SK-N-SH (cell line): ENCODE measurements at regions not wholly inside any gene's neighbourhood (a gene's known extent, or its start where the extent isn't known, plus 50 kb on each side); places are given as distances from the start of the nearest gene placed in this dataset.

ENCODE experiments used
- CTCF ChIA-PET: fragments of 300-600, 350-600 bp; formaldehyde crosslinking; extraction: SDS; loops from one replicate; lab custom pipeline; 2021; lab: Yijun Ruan, JAX
- POLR2A ChIA-PET: fragments of 350-600 bp; sonication (Branson Sonifier 250); formaldehyde crosslinking; extraction: SDS; loops from one replicate; lab custom pipeline; 2020; ENCODE audit warnings: antibody characterized with exemption, inconsistent platforms; lab: Yijun Ruan, JAX
- DNase-seq: peaks from one replicate; pipeline ENCODE4 v3.0.0; 2012
- H2AFZ ChIP-seq: fragments of 200-600 bp; sonication (generic); 2 replicates; pipeline ENCODE4 v1.8.1; 2016; ENCODE audit warnings: antibody characterized with exemption, mild to moderate bottlenecking, low read depth
- H3F3A ChIP-seq: fragments of 200-600 bp; sonication (generic); replicated peaks from 2 replicates; pipeline ENCODE3; 2016; ENCODE audit warnings: antibody characterized with exemption, mild to moderate bottlenecking; ENCODE audit not compliant: insufficient read depth
- H3K27ac ChIP-seq, 2 experiments: fragments of 200-500 bp in 1 of 2; fragments of 200-600 bp in 1 of 2; sonication (Bioruptor generic) in 1 of 2; sonication (generic), shearing (Covaris generic) in 1 of 2; 2 replicates each; pipeline versions ENCODE4 v1.5.1 to v1.6.1; 2014 to 2016; ENCODE audit warnings: low read depth in 2 of 2, inconsistent platforms in 1 of 2, low read length in 1 of 2, mild to moderate bottlenecking in 1 of 2, mixed read lengths in 1 of 2
- H3K27me3 ChIP-seq: fragments of 200-600 bp; sonication (generic), shearing (Covaris generic); 2 replicates; pipeline ENCODE4 v1.6.1; 2016; ENCODE audit warnings: mixed run types; ENCODE audit not compliant: insufficient read depth
- H3K36me3 ChIP-seq, 2 experiments: fragments of 200-500 bp in 1 of 2; fragments of 200-600 bp in 1 of 2; sonication (Bioruptor generic) in 1 of 2; sonication (generic) in 1 of 2; replicated peaks in 1 of 2; 2 replicates each; pipeline versions ENCODE3 to v1.5.1; 2014 to 2016; ENCODE audit warnings: low read length in 1 of 2, mild to moderate bottlenecking in 1 of 2; ENCODE audit not compliant: insufficient read depth in 2 of 2, control insufficient read depth in 1 of 2
- H3K4me1 ChIP-seq, 2 experiments: fragments of 200-500 bp in 1 of 2; fragments of 200-600 bp in 1 of 2; sonication (Bioruptor generic) in 1 of 2; sonication (generic), shearing (Covaris generic) in 1 of 2; 2 replicates each; pipeline versions ENCODE4 v1.5.1 to v1.6.1; 2014 to 2016; ENCODE audit warnings: low read depth in 1 of 2, low read length in 1 of 2, mixed run types in 1 of 2; ENCODE audit not compliant: insufficient read depth in 2 of 2, control insufficient read depth in 1 of 2
- H3K4me2 ChIP-seq: fragments of 200-600 bp; sonication (generic), shearing (Covaris generic); 2 replicates; pipeline ENCODE4 v1.6.1; 2017; ENCODE audit warnings: mixed run types
- H3K4me3 ChIP-seq, 2 experiments: fragments of 200-500 bp in 1 of 2; fragments of 200-600 bp in 1 of 2; sonication (Bioruptor generic) in 1 of 2; sonication (generic), shearing (Covaris generic) in 1 of 2; 2 replicates each; pipeline versions ENCODE4 v1.5.1 to v1.8.1; 2014 to 2016; ENCODE audit warnings: low read depth in 2 of 2, inconsistent platforms in 1 of 2, low read length in 1 of 2, mild to moderate bottlenecking in 1 of 2, mixed read lengths in 1 of 2, moderate library complexity in 1 of 2
- H3K79me2 ChIP-seq: fragments of 200-600 bp; sonication (generic); 2 replicates; pipeline ENCODE4 v1.8.1; 2017; ENCODE audit warnings: mild to moderate bottlenecking; ENCODE audit not compliant: insufficient read depth
- H3K9ac ChIP-seq: fragments of 200-600 bp; sonication (generic); 2 replicates; pipeline ENCODE4 v1.6.1; 2017; ENCODE audit warnings: mixed run types
- H3K9me2 ChIP-seq: fragments of 200-600 bp; sonication (generic); 2 replicates; pipeline ENCODE4 v1.6.1; 2017; ENCODE audit warnings: mixed run types
- H3K9me3 ChIP-seq: fragments of 200-600 bp; sonication (generic); 2 replicates; pipeline ENCODE4 v1.6.1; 2017; ENCODE audit warnings: mixed run types, mild to moderate bottlenecking, moderate library complexity
- H4K20me1 ChIP-seq: fragments of 200-600 bp; sonication (generic); 2 replicates; pipeline ENCODE4 v1.6.1; 2017; ENCODE audit warnings: mild to moderate bottlenecking, mixed run types; ENCODE audit not compliant: insufficient read depth
- CHD2 ChIP-seq: fragments of 150-350 bp; IDR thresholded peaks from 2 replicates; pipeline ENCODE4 v1.6.1; 2018; ENCODE audit warnings: low read length; ENCODE audit not compliant: partially characterized antibody
- CTCF ChIP-seq: fragments of 200-600 bp; sonication (generic); IDR thresholded peaks from 2 replicates; pipeline ENCODE4 v1.6.1; 2017; ENCODE audit warnings: antibody characterized with exemption, mild to moderate bottlenecking, moderate library complexity
- EZH2phosphoT487 ChIP-seq: fragments of 200-600 bp; sonication (generic); IDR thresholded peaks from 2 replicates; pipeline ENCODE4 v1.6.1; 2017; ENCODE audit warnings: low read depth, mixed run types, mild to moderate bottlenecking, antibody characterized with exemption, moderate library complexity, borderline replicate concordance
- FOSL2 ChIP-seq: IDR thresholded peaks from 2 replicates; pipeline ENCODE4 v1.4.0; 2012; ENCODE audit warnings: low read depth, mild to moderate bottlenecking, moderate library complexity, borderline replicate concordance
- FOXJ3 ChIP-seq: sonication (generic); formaldehyde crosslinking; IDR thresholded peaks from 2 replicates; pipeline ENCODE4 v1.5.1; 2020; ENCODE audit warnings: mild to moderate bottlenecking, missing genetic modification reagents
- GABPA ChIP-seq: IDR thresholded peaks from 2 replicates; pipeline ENCODE4 v1.4.0; 2012; ENCODE audit warnings: low read depth, mild to moderate bottlenecking
- IRF3 ChIP-seq: fragments of 150-350 bp; IDR thresholded peaks from 2 replicates; pipeline ENCODE4 v1.6.1; 2016; ENCODE audit warnings: mild to moderate bottlenecking, low read depth, low read length
- JUND ChIP-seq: IDR thresholded peaks from 2 replicates; pipeline ENCODE4 v1.4.0; 2012
- MAX ChIP-seq: IDR thresholded peaks from 2 replicates; pipeline ENCODE4 v1.4.0; 2012; ENCODE audit warnings: low read depth
- MEF2A ChIP-seq: IDR thresholded peaks from 2 replicates; pipeline ENCODE4 v1.4.0; 2012; ENCODE audit warnings: low read depth, borderline replicate concordance
- MXI1 ChIP-seq: IDR thresholded peaks from 2 replicates; pipeline ENCODE4 v1.6.1; 2012; ENCODE audit warnings: mild to moderate bottlenecking, low read depth, low read length, improper control_type of control experiment
- NRF1 ChIP-seq: IDR thresholded peaks from 2 replicates; pipeline ENCODE4 v1.6.1; 2012; ENCODE audit warnings: low read depth, mild to moderate bottlenecking, low read length
- POLR2AphosphoS5 ChIP-seq: IDR thresholded peaks from 2 replicates; pipeline ENCODE4 v1.6.1; 2012; ENCODE audit warnings: low read depth, low read length
- RXRA ChIP-seq: IDR thresholded peaks from 2 replicates; pipeline ENCODE4 v1.4.0; 2012; ENCODE audit warnings: low read depth, mild to moderate bottlenecking, borderline replicate concordance
- USF1 ChIP-seq: IDR thresholded peaks from 2 replicates; pipeline ENCODE4 v1.4.0; 2012; ENCODE audit warnings: low read depth, borderline replicate concordance
- USF2 ChIP-seq: fragments of 150-350 bp; IDR thresholded peaks from 2 replicates; pipeline ENCODE4 v1.6.1; 2017; ENCODE audit warnings: antibody characterized with exemption, low read length, low read depth, borderline replicate concordance
- WGBS: methylation state at CpG from one replicate; pipeline ENCODE4 v1.1.6; 2017; ENCODE audit warnings: low lambda C conversion rate; 5-methylcytosine and 5-hydroxymethylcytosine counted together

- H3K36me3 ChIP-seq = no peaks in the 10 kb centered on the region
- H3K27ac ChIP-seq = no peak overlapping the region
- no peak overlapping the region for H3K4me3 ChIP-seq
- no peaks in the 10 kb centered on the region for H4K20me1 ChIP-seq
- peaks cover 4% of the 10 kb centered on the region; the same call in 1 of the 2 replicates for H3K9me3 ChIP-seq
- H2AFZ ChIP-seq = no peak overlapping the region
- TF ChIP-seq EZH2phosphoT487 (no peak), CHD2 (no peak), GABPA (no peak), USF1 (no peak), FOXJ3 (CRISPR knock-in tag) (no peak)
- ChIA-PET CTCF (interaction anchor here (0.7 to 6.2 kb wide), 3 partner anchors 16 to 812 kb away, joined by 3 to 42 read pairs (median 3); no protein-coding TSS in a partner anchor), POLR2A (no interaction called here)
- H3F3A ChIP-seq = no peaks in the 10 kb centered on the region
- no peaks in the 10 kb centered on the region for H3K9me2 ChIP-seq
- H3K79me2 ChIP-seq = no peaks in the 10 kb centered on the region
- H3K4me2 ChIP-seq = no peak overlapping the region
- H3K27me3 ChIP-seq = no peaks in the 10 kb centered on the region
- no peaks in the 10 kb centered on the region; a peak in 1 of 4 replicates for H3K4me1 ChIP-seq
- H3K9ac ChIP-seq = no peak overlapping the region
- 39% methylated on average over 5 of the region's 5 CpGs for WGBS
- no peak for DNase-seq
Observed at GRCh38 chr7:51446785-51447184, 130.2 kb upstream of the COBL start.

- no peak overlapping the region for H3K27ac ChIP-seq
- no peaks in the 10 kb centered on the region for H3K36me3 ChIP-seq
- no peaks in the 10 kb centered on the region for H3K27me3 ChIP-seq
- H3K9me3 ChIP-seq = peaks cover 4% of the 10 kb centered on the region; the same call in 1 of the 2 replicates
- no peak overlapping the region for H3K9ac ChIP-seq
- WGBS = 43% methylated on average over 11 of the region's 11 CpGs
- no peaks in the 10 kb centered on the region for H3K79me2 ChIP-seq
- H3K4me3 ChIP-seq = no peak overlapping the region
- no peak overlapping the region for H3K4me2 ChIP-seq
- no peak for TF ChIP-seq MEF2A
- no peak for TF ChIP-seq MAX
- TF ChIP-seq, all 33 proteins: peak for 0
- no peak for DNase-seq
- Histone ChIP-seq H4K20me1 (no peaks in the 10 kb centered on the region), H3K9me2 (no peaks in the 10 kb centered on the region), H3F3A (no peaks in the 10 kb centered on the region), H2AFZ (no peak overlapping the region), H3K4me1 (no peaks in the 10 kb centered on the region; a peak in 1 of 4 replicates)
- ChIA-PET CTCF (interaction anchor here (1.1 to 6.2 kb wide), 3 partner anchors 11 to 813 kb away, joined by 3 to 42 read pairs (median 4); no protein-coding TSS in a partner anchor), POLR2A (no interaction called here)
Observed at GRCh38 chr7:51446356-51446755, 129.7 kb upstream of the COBL start.

- H3K36me3 ChIP-seq = no peaks in the 10 kb centered on the region
- H3K27me3 ChIP-seq = no peaks in the 10 kb centered on the region
- CTCF ChIA-PET = interaction anchor here (1.0 to 6.2 kb wide), 2 partner anchors 11 to 14 kb away, joined by 3 to 42 read pairs; no protein-coding TSS in a partner anchor
- no peaks in the 10 kb centered on the region for H4K20me1 ChIP-seq
- H3F3A ChIP-seq = no peaks in the 10 kb centered on the region
- POLR2A ChIA-PET = interaction anchor here (1.5 kb wide), 1 partner anchor 11 kb away, joined by 3 read pairs; no protein-coding TSS in a partner anchor
- no peak for DNase-seq
- H3K9me2 ChIP-seq = no peaks in the 10 kb centered on the region
- H3K9ac ChIP-seq = no peak overlapping the region
- no peak overlapping the region for H3K27ac ChIP-seq
- no peak overlapping the region for H2AFZ ChIP-seq
- no peaks in the 10 kb centered on the region for H3K79me2 ChIP-seq
- 6% methylated on average over 1 of the region's 1 CpG for WGBS
- no peak overlapping the region for H3K4me3 ChIP-seq
- peaks cover 4% of the 10 kb centered on the region; the same call in 1 of the 2 replicates for H3K9me3 ChIP-seq
- H3K4me2 ChIP-seq = no peak overlapping the region
- H3K4me1 ChIP-seq = no peaks in the 10 kb centered on the region; a peak in 1 of 4 replicates
- TF ChIP-seq FOSL2 (no peak), MAX (no peak), RXRA (no peak), MXI1 (no peak), POLR2AphosphoS5 (no peak), JUND (no peak), USF2 (no peak), NRF1 (no peak), CTCF (no peak), IRF3 (no peak)
Observed at GRCh38 chr7:51444936-51445335, 128.3 kb upstream of the COBL start.
